ENCODE measurements at regions not wholly inside any gene's neighbourhood (a gene's known extent, or its start where the extent isn't known, plus 50 kb on each side); places are given as distances from the start of the nearest gene placed in this dataset.
"Not testable (repeated sequence)": the region's sequence is repeated elsewhere in the genome, so short reads cannot be mapped to it uniquely, and the experiment has no call there.

GRCh38 chr3:177686671-177687070 is 489.4 kb upstream of the TBL1XR1 start:
- no peak for DNase-seq

GRCh38 chr3:177687291-177687690 is 490.0 kb upstream of the TBL1XR1 start:
- DNase-seq, result no peak

GRCh38 chr3:177688152-177688551 is 490.9 kb upstream of the TBL1XR1 start:
- no peak for DNase-seq

- no peak for DNase-seq
Observed at GRCh38 chr3:177689077-177689476, 491.8 kb upstream of the TBL1XR1 start.

- no peak for DNase-seq
Observed at GRCh38 chr3:177689869-177690268, 492.6 kb upstream of the TBL1XR1 start.

GRCh38 chr3:177690306-177690705 is 493.0 kb upstream of the TBL1XR1 start:
- DNase-seq, result no peak

- DNase-seq, result no peak
Observed at GRCh38 chr3:177692304-177692975, 495.2 kb upstream of the TBL1XR1 start.

- no peak for DNase-seq
Observed at GRCh38 chr3:177693616-177694264, 496.5 kb upstream of the TBL1XR1 start.

GRCh38 chr3:177694316-177694715 is 497.0 kb upstream of the TBL1XR1 start:
- DNase-seq, result no peak

GRCh38 chr3:177694951-177695350 is 497.7 kb upstream of the TBL1XR1 start:
- no peak for DNase-seq

GRCh38 chr3:177700117-177700516 is 502.8 kb upstream of the TBL1XR1 start:
- no peak for DNase-seq

GRCh38 chr3:177703788-177704187 is 506.5 kb upstream of the TBL1XR1 start:
- no peak for DNase-seq

- no peak for DNase-seq
Observed at GRCh38 chr3:177705976-177706823, 508.9 kb upstream of the TBL1XR1 start.

GRCh38 chr3:177709470-177709869 is 512.2 kb upstream of the TBL1XR1 start:
- DNase-seq, result not testable (repeated sequence)

- no peak for DNase-seq
Observed at GRCh38 chr3:177710506-177710905, 513.2 kb upstream of the TBL1XR1 start.

GRCh38 chr3:177711637-177712036 is 514.4 kb upstream of the TBL1XR1 start:
- no peak for DNase-seq

- no peak for DNase-seq
Observed at GRCh38 chr3:177713928-177714900, 516.9 kb upstream of the TBL1XR1 start.

GRCh38 chr3:177714945-177715344 is 517.7 kb upstream of the TBL1XR1 start:
- DNase-seq, result no peak

GRCh38 chr3:177715980-177716379 is 518.7 kb upstream of the TBL1XR1 start:
- DNase-seq, result no peak

- DNase-seq, result not testable (repeated sequence)
Observed at GRCh38 chr3:177720927-177721326, 523.6 kb upstream of the TBL1XR1 start.

- no peak for DNase-seq
Observed at GRCh38 chr3:177721864-177722785, 524.8 kb upstream of the TBL1XR1 start.

Measured in activated T-cell treated with anti-CD3 and anti-CD28 coated beads, Interleukin-2, amount 50 U/mL, for 48 hours (primary cell).